ENCODE measurements at regions not wholly inside any gene's neighbourhood (a gene's known extent, or its start where the extent isn't known, plus 50 kb on each side); places are given as distances from the start of the nearest gene placed in this dataset.

GRCh38 chr10:6748981-6749635, 169.0 kb upstream of the PRKCQ start (continued):
- TF ChIP-seq USF2 (CRISPR knock-in tag; IDR thresholded peaks at IDR 0.05): no peak

DNA sequence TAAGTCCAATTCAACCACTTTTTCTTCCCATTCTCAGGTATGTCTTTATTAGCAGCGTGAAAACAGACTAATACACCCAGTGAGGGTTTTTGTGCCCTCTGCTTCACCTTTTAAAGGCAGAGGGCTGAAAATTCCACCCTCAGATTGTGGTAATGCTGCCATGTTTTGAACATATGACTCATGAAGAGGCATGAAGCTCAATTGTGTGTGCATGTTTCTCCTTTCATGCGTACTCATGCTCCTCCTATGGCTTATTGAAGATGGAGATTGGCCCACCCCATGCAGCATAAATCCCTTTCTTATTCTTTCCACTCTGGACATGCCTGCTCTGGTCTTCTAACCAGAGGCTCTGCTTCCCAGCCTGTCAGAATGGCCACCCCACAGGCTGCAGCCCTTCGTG, 168.0 kb upstream of the PRKCQ start:
- TF ChIP-seq SMAD3 (CRISPR knock-in tag; IDR thresholded peaks at IDR 0.05; ENCODE audit: borderline replicate concordance) (no peak), ZNF138 (CRISPR knock-in tag; conservative IDR thresholded peaks at IDR 0.05) (no peak), ESRRA (CRISPR knock-in tag; IDR thresholded peaks at IDR 0.05; ENCODE audit: borderline replicate concordance) (no peak), ZNF416 (CRISPR knock-in tag; IDR thresholded peaks at IDR 0.05) (no peak)
- Mint-ChIP-seq H3K9me3 (peaks cover 25% of the 10 kb centered on the region), H3K36me3 (peaks cover 9% of the 10 kb centered on the region), H3K4me1 (peaks cover 22% of the 10 kb centered on the region), H3K27ac (no peak overlapping the region), H3K27me3 (ENCODE audit: low read depth) (peaks cover 13% of the 10 kb centered on the region), H3K4me3 (no peak overlapping the region)
- POLR2A ChIA-PET: no interaction called here
- no peak for ATAC-seq
- CTCF ChIA-PET: no interaction called here
- DNase-seq (ENCODE audit: low spot score): no peak

DNA sequence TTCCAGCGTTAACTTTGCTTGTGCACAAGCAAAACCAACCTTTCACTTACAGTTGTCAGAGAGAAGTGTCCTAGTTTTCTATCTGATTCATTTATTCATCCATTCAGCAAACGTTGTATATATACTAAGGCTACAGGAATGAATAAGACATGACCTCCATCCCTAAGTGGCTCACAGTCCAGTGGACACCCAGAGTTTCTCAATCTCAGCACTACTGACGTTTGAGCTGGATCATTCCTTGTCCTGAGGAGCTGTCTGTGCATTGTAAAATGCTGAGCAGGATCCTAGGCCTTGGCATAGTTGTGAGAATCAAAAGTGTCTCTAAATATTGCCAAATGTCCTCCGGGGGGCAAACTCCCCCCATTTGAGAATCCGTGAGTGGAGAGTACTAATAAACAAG, 166.7 kb upstream of the PRKCQ start:
- Mint-ChIP-seq H3K27me3 (ENCODE audit: low read depth) (peaks cover 12% of the 10 kb centered on the region), H3K36me3 (peaks cover 9% of the 10 kb centered on the region), H3K4me3 (no peak overlapping the region), H3K9me3 (peaks cover 25% of the 10 kb centered on the region), H3K27ac (no peak overlapping the region), H3K4me1 (peaks cover 24% of the 10 kb centered on the region)
- CTCF ChIA-PET: interaction anchor here (1.2 kb wide), 1 partner anchor 9 kb away, joined by 4 read pairs; no protein-coding TSS in a partner anchor
- POLR2A ChIA-PET: no interaction called here
- DNase-seq (ENCODE audit: low spot score): no peak
- ATAC-seq: no peak
- TF ChIP-seq, protein P1, sequence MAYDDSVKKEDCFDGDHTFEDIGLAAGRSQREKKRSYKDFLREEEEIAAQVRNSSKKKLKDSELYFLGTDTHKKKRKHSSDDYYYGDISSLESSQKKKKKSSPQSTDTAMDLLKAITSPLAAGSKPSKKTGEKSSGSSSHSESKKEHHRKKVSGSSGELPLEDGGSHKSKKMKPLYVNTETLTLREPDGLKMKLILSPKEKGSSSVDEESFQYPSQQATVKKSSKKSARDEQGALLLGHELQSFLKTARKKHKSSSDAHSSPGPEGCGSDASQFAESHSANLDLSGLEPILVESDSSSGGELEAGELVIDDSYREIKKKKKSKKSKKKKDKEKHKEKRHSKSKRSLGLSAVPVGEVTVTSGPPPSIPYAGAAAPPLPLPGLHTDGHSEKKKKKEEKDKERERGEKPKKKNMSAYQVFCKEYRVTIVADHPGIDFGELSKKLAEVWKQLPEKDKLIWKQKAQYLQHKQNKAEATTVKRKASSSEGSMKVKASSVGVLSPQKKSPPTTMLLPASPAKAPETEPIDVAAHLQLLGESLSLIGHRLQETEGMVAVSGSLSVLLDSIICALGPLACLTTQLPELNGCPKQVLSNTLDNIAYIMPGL (CRISPR knock-in tag; IDR thresholded peaks at IDR 0.05): no peak
- TF ChIP-seq GTF2I (CRISPR knock-in tag; conservative IDR thresholded peaks at IDR 0.05): no peak
- TF ChIP-seq, protein P2, sequence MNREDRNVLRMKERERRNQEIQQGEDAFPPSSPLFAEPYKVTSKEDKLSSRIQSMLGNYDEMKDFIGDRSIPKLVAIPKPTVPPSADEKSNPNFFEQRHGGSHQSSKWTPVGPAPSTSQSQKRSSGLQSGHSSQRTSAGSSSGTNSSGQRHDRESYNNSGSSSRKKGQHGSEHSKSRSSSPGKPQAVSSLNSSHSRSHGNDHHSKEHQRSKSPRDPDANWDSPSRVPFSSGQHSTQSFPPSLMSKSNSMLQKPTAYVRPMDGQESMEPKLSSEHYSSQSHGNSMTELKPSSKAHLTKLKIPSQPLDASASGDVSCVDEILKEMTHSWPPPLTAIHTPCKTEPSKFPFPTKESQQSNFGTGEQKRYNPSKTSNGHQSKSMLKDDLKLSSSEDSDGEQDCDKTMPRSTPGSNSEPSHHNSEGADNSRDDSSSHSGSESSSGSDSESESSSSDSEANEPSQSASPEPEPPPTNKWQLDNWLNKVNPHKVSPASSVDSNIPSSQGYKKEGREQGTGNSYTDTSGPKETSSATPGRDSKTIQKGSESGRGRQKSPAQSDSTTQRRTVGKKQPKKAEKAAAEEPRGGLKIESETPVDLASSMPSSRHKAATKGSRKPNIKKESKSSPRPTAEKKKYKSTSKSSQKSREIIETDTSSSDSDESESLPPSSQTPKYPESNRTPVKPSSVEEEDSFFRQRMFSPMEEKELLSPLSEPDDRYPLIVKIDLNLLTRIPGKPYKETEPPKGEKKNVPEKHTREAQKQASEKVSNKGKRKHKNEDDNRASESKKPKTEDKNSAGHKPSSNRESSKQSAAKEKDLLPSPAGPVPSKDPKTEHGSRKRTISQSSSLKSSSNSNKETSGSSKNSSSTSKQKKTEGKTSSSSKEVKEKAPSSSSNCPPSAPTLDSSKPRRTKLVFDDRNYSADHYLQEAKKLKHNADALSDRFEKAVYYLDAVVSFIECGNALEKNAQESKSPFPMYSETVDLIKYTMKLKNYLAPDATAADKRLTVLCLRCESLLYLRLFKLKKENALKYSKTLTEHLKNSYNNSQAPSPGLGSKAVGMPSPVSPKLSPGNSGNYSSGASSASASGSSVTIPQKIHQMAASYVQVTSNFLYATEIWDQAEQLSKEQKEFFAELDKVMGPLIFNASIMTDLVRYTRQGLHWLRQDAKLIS (CRISPR knock-in tag; IDR thresholded peaks at IDR 0.05; ENCODE audit: borderline replicate concordance): no peak
- TF ChIP-seq, protein P3, sequence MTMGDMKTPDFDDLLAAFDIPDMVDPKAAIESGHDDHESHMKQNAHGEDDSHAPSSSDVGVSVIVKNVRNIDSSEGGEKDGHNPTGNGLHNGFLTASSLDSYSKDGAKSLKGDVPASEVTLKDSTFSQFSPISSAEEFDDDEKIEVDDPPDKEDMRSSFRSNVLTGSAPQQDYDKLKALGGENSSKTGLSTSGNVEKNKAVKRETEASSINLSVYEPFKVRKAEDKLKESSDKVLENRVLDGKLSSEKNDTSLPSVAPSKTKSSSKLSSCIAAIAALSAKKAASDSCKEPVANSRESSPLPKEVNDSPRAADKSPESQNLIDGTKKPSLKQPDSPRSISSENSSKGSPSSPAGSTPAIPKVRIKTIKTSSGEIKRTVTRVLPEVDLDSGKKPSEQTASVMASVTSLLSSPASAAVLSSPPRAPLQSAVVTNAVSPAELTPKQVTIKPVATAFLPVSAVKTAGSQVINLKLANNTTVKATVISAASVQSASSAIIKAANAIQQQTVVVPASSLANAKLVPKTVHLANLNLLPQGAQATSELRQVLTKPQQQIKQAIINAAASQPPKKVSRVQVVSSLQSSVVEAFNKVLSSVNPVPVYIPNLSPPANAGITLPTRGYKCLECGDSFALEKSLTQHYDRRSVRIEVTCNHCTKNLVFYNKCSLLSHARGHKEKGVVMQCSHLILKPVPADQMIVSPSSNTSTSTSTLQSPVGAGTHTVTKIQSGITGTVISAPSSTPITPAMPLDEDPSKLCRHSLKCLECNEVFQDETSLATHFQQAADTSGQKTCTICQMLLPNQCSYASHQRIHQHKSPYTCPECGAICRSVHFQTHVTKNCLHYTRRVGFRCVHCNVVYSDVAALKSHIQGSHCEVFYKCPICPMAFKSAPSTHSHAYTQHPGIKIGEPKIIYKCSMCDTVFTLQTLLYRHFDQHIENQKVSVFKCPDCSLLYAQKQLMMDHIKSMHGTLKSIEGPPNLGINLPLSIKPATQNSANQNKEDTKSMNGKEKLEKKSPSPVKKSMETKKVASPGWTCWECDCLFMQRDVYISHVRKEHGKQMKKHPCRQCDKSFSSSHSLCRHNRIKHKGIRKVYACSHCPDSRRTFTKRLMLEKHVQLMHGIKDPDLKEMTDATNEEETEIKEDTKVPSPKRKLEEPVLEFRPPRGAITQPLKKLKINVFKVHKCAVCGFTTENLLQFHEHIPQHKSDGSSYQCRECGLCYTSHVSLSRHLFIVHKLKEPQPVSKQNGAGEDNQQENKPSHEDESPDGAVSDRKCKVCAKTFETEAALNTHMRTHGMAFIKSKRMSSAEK (CRISPR knock-in tag; IDR thresholded peaks at IDR 0.05; ENCODE audit: borderline replicate concordance): no peak
- TF ChIP-seq, protein P4, sequence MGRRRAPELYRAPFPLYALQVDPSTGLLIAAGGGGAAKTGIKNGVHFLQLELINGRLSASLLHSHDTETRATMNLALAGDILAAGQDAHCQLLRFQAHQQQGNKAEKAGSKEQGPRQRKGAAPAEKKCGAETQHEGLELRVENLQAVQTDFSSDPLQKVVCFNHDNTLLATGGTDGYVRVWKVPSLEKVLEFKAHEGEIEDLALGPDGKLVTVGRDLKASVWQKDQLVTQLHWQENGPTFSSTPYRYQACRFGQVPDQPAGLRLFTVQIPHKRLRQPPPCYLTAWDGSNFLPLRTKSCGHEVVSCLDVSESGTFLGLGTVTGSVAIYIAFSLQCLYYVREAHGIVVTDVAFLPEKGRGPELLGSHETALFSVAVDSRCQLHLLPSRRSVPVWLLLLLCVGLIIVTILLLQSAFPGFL (CRISPR knock-in tag; IDR thresholded peaks at IDR 0.05; ENCODE audit: borderline replicate concordance): no peak
- no peak for TF ChIP-seq CREB1 (CRISPR knock-in tag; IDR thresholded peaks at IDR 0.05)
- TF ChIP-seq ZNF396 (CRISPR knock-in tag; IDR thresholded peaks at IDR 0.05; ENCODE audit: borderline replicate concordance): no peak
- TF ChIP-seq ATF3 (CRISPR knock-in tag; conservative IDR thresholded peaks at IDR 0.05): no peak
- no peak for TF ChIP-seq E2F1 (CRISPR knock-in tag; IDR thresholded peaks at IDR 0.05)
- no peak for TF ChIP-seq TEAD1 (CRISPR knock-in tag; IDR thresholded peaks at IDR 0.05)
- TF ChIP-seq TCF7 (CRISPR knock-in tag; IDR thresholded peaks at IDR 0.05; ENCODE audit: low read depth): no peak
- no peak for TF ChIP-seq ZNF416 (CRISPR knock-in tag; IDR thresholded peaks at IDR 0.05)
- no peak for TF ChIP-seq ZNF138 (CRISPR knock-in tag; conservative IDR thresholded peaks at IDR 0.05)
- TF ChIP-seq GABPB1 (CRISPR knock-in tag; IDR thresholded peaks at IDR 0.05): no peak
- TF ChIP-seq SMAD3 (CRISPR knock-in tag; IDR thresholded peaks at IDR 0.05; ENCODE audit: borderline replicate concordance): no peak
